MCF 10A (cell line): ENCODE measurements at regions not wholly inside any gene's neighbourhood (a gene's known extent, or its start where the extent isn't known, plus 50 kb on each side); places are given as distances from the start of the nearest gene placed in this dataset.
A peak's percentile ranks its signal among the peaks of the same experiment; 100 is the strongest.

Experiments used
- BruUV-seq: library from RNA; stranded (reverse); fragments of 400-500 nt; replicated peaks from 2 replicates; lab custom pipeline; 2021; lab: Mats Ljungman, UMichigan
- CTCF ChIA-PET: fragments of 300-600 bp; sonication (Branson Sonifier 250); formaldehyde crosslinking; extraction: SDS; loops from one replicate; lab custom pipeline; 2021; ENCODE audit warnings: antibody characterized with exemption, inconsistent platforms; lab: Yijun Ruan, JAX
- POLR2A ChIA-PET: fragments of 300-600, 350-650 bp; sonication (Branson Sonifier 250); formaldehyde crosslinking; extraction: SDS; loops from one replicate; lab custom pipeline; 2020; ENCODE audit warnings: antibody characterized with exemption, inconsistent platforms; lab: Yijun Ruan, JAX
- DNase-seq: peaks from one replicate; pipeline ENCODE4 v3.0.0-alpha.2; 2018; ENCODE audit not compliant: unreplicated experiment
- H3K27ac Mint-ChIP-seq: one replicate; pipeline ENCODE4 v1.8.0; 2022; ENCODE audit warnings: mild to moderate bottlenecking, low read depth, mixed read lengths; ENCODE audit not compliant: unreplicated experiment
- H3K27me3 Mint-ChIP-seq: one replicate; pipeline ENCODE4 v1.8.0; 2022; ENCODE audit warnings: mixed read lengths; ENCODE audit not compliant: insufficient read depth, unreplicated experiment
- H3K36me3 Mint-ChIP-seq: one replicate; pipeline ENCODE4 v1.8.0; 2022; ENCODE audit warnings: mild to moderate bottlenecking, moderate library complexity, mixed read lengths; ENCODE audit not compliant: insufficient read depth, unreplicated experiment
- H3K4me1 Mint-ChIP-seq: one replicate; pipeline ENCODE4 v1.8.0; 2022; ENCODE audit warnings: mixed read lengths; ENCODE audit not compliant: insufficient read depth, unreplicated experiment
- H3K4me3 Mint-ChIP-seq: one replicate; pipeline ENCODE4 v1.8.0; 2022; ENCODE audit warnings: mild to moderate bottlenecking, moderate library complexity, mixed read lengths; ENCODE audit not compliant: unreplicated experiment
- H3K9me3 Mint-ChIP-seq: one replicate; pipeline ENCODE4 v1.8.0; 2022; ENCODE audit warnings: mixed read lengths; ENCODE audit not compliant: unreplicated experiment
- intact Hi-C: fragments of 100-400 bp; cut with micrococcal nuclease; formaldehyde crosslinking; loops from 2 replicates; pipeline ENCODE4 v1.14.1; 2022
- TF ChIP-seq, protein P1 (sequence below): fragments of 200-600 bp; IDR thresholded peaks from one replicate; pipeline ENCODE4 v1.8.0; 2022; ENCODE audit warnings: antibody characterized with exemption, mild to moderate bottlenecking; ENCODE audit not compliant: unreplicated experiment

DNA sequence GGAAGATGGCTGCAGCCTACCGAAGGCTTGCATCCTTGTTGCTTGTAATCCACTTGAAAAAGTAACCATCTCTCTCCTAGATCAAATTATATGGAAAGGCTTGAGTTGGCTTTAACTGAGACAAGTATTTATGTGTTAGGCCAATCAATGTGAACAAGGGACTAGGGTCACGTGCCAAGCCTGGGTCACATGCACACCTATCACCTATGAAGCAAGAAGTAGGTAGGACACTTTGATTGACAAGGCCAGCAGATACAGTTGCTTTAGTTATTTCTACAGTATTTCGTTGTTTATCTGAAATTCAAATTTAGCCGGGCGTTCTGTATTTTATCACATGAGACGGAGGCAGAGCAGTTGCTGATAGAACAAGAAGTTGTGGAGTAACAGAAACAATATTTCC lies 212.3 kb upstream of the OTX2 start:
- H3K27me3 Mint-ChIP-seq = peaks cover 24% of the 10 kb centered on the region
- intact Hi-C loops = no loop called here
- no peak overlapping the region for H3K4me3 Mint-ChIP-seq
- TF ChIP-seq, protein P1, sequence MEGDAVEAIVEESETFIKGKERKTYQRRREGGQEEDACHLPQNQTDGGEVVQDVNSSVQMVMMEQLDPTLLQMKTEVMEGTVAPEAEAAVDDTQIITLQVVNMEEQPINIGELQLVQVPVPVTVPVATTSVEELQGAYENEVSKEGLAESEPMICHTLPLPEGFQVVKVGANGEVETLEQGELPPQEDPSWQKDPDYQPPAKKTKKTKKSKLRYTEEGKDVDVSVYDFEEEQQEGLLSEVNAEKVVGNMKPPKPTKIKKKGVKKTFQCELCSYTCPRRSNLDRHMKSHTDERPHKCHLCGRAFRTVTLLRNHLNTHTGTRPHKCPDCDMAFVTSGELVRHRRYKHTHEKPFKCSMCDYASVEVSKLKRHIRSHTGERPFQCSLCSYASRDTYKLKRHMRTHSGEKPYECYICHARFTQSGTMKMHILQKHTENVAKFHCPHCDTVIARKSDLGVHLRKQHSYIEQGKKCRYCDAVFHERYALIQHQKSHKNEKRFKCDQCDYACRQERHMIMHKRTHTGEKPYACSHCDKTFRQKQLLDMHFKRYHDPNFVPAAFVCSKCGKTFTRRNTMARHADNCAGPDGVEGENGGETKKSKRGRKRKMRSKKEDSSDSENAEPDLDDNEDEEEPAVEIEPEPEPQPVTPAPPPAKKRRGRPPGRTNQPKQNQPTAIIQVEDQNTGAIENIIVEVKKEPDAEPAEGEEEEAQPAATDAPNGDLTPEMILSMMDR = no peak
- BruUV-seq = no TSS peak
- DNase-seq = no peak
- H3K36me3 Mint-ChIP-seq = no peaks in the 10 kb centered on the region
- no peak overlapping the region for H3K27ac Mint-ChIP-seq
- H3K9me3 Mint-ChIP-seq = no peaks in the 10 kb centered on the region
- no peaks in the 10 kb centered on the region for H3K4me1 Mint-ChIP-seq
- CTCF ChIA-PET = no interaction called here
- POLR2A ChIA-PET = no interaction called here

DNA sequence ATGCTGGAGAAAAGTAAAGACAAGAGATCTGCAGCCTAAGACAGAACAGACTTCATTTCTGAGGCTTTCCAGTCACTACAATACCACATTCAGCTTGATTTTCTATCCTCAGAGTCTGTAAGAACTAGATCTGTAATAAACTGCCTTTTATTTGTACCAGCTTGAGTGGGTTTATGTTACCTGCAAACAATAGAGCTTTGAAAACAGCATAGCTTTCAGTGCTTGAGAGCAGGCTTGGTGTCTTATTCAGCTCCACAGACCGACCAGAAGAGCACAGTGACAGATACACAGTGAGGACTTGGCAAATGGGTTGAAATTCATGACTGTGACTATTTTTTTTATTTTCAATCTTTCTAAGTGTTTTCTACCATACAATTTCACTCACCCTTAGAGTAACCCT lies 207.8 kb upstream of the OTX2 start:
- Mint-ChIP-seq H3K27me3 (no peaks in the 10 kb centered on the region), H3K9me3 (no peaks in the 10 kb centered on the region), H3K4me3 (no peak overlapping the region), H3K4me1 (no peaks in the 10 kb centered on the region), H3K36me3 (no peaks in the 10 kb centered on the region), H3K27ac (no peak overlapping the region)
- ChIA-PET POLR2A (interaction anchor here (0.6 kb wide), 1 partner anchor 13 kb away, joined by 3 read pairs; no protein-coding TSS in a partner anchor), CTCF (no interaction called here)
- TF ChIP-seq, protein P1 = no peak
- DNase-seq = no peak
- no TSS peak for BruUV-seq
- intact Hi-C loops = no loop called here

DNA sequence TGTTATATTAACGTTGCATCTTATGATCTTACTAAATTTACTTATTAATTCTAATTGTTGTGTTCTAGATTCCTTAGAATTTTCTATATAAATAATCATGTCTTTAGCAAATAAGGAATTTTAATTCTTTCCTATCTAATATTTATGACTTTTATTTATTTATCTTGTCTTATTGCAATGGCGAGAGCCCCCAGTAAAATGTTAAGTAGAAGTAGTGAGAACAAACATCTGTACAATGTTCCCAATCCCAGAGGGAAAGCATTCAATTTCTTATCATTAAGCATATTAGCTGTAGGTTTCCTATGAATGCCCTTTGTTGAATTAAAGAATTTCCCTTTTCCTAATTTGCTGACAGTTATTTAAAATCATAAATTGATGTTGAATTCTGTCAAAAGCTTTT lies 203.7 kb upstream of the OTX2 start:
- TF ChIP-seq, protein P1 = no peak
- no peak for DNase-seq
- no peak overlapping the region for H3K27ac Mint-ChIP-seq
- no peaks in the 10 kb centered on the region for H3K36me3 Mint-ChIP-seq
- no peak overlapping the region for H3K4me3 Mint-ChIP-seq
- H3K27me3 Mint-ChIP-seq = peaks cover 27% of the 10 kb centered on the region
- CTCF ChIA-PET = no interaction called here
- POLR2A ChIA-PET = no interaction called here
- intact Hi-C loops = no loop called here
- no peaks in the 10 kb centered on the region for H3K4me1 Mint-ChIP-seq
- BruUV-seq = no TSS peak
- H3K9me3 Mint-ChIP-seq = no peaks in the 10 kb centered on the region

DNA sequence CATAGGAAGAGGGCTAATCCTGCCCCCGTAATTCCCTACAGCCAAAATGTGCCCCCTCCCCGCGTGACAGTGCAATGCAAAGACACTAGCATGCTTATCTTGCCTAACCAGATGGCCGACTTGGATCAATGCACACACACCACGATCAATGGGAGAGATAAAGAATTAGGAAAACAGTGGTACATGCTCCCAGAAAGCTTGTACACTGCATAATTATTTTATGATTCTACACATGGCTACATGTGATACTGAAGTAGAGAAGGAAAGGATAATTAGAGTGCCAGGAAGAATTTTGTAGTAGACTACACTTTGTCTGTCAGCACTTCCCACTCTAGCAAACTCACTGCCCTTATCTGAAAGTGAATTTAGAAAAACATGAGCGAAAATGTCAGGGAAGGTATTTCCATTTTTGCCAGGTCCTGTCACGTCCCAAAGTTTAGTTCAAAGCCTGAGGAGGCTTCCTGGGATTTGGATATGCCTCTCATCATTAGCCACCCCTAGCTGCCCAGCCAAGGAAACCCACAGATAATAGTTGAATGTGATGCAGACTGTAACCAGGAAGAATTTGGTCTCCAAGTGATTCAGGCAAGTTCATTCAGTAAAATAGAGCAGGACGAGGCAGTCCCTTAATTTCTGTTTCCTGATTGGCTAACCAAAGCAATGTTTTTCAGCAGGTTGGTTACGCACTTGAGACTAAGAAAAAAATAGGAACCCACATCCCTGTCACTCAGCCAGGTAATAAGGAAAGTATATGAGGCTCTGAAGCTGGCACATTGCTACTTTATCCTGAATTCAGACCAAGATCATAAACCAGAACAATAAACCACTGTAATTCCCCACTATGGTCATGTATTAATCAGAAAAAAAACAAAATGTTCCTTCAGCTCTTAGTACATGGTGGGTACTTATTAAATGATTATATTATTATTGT lies 199.6 kb upstream of the OTX2 start:
- ChIA-PET POLR2A (no interaction called here), CTCF (no interaction called here)
- intact Hi-C loops = no loop called here
- DNase-seq = peak; percentile 5
- Mint-ChIP-seq H3K27ac (no peak overlapping the region), H3K36me3 (no peaks in the 10 kb centered on the region), H3K9me3 (no peaks in the 10 kb centered on the region), H3K4me1 (no peaks in the 10 kb centered on the region), H3K27me3 (peaks cover 60% of the 10 kb centered on the region), H3K4me3 (no peak overlapping the region)
- TF ChIP-seq, protein P1 = no peak
- no TSS peak for BruUV-seq
